HG03045 (cell line): ENCODE measurements at regions not wholly inside any gene's neighbourhood (a gene's known extent, or its start where the extent isn't known, plus 50 kb on each side); places are given as distances from the start of the nearest gene placed in this dataset.
"Not testable (repeated sequence)": the region's sequence is repeated elsewhere in the genome, so short reads cannot be mapped to it uniquely, and the experiment has no call there.

Source experiments
- ATAC-seq: cut with Tn5 transposase; IDR thresholded peaks from one replicate; pipeline ENCODE4 v1.9.1; 2021; ENCODE audit warnings: mild to moderate bottlenecking, moderate library complexity; ENCODE audit not compliant: unreplicated experiment

GRCh38 chr10:28387140-28387539 lies 84.3 kb upstream of the MPP7 start:
- ATAC-seq = no peak

GRCh38 chr10:28391283-28391682 lies 88.4 kb upstream of the MPP7 start:
- ATAC-seq = no peak

- no peak for ATAC-seq
Measured at GRCh38 chr10:28393956-28394568, 91.2 kb upstream of the MPP7 start.

- no peak for ATAC-seq
Measured at GRCh38 chr10:28396331-28396730, 93.5 kb upstream of the MPP7 start.

- no peak for ATAC-seq
Measured at GRCh38 chr10:28397229-28397628, 94.4 kb upstream of the MPP7 start.

GRCh38 chr10:28400176-28400575 lies 97.3 kb upstream of the MPP7 start:
- ATAC-seq = no peak

GRCh38 chr10:28400681-28401080 lies 97.8 kb upstream of the MPP7 start:
- no peak for ATAC-seq

- not testable (repeated sequence) for ATAC-seq
Measured at GRCh38 chr10:28402611-28403073, 99.8 kb upstream of the MPP7 start.

GRCh38 chr10:28403090-28403489 lies 100.2 kb upstream of the MPP7 start:
- no peak for ATAC-seq

- ATAC-seq = no peak
Measured at GRCh38 chr10:28408237-28408777, 105.4 kb upstream of the MPP7 start.

GRCh38 chr10:28410420-28411135 lies 107.7 kb upstream of the MPP7 start:
- no peak for ATAC-seq

GRCh38 chr10:28411136-28411460 lies 108.2 kb upstream of the MPP7 start:
- no peak for ATAC-seq

- ATAC-seq = peak; percentile 64
Measured at GRCh38 chr10:28411648-28412047, 108.8 kb upstream of the MPP7 start.

- ATAC-seq = no peak
Measured at GRCh38 chr10:28418069-28418468, 114.8 kb upstream of the WAC start.

- no peak for ATAC-seq
Measured at GRCh38 chr10:28425422-28425821, 107.5 kb upstream of the WAC start.

GRCh38 chr10:28426392-28427159 lies 106.3 kb upstream of the WAC start:
- no peak for ATAC-seq

GRCh38 chr10:28427376-28427775 lies 105.5 kb upstream of the WAC start:
- no peak for ATAC-seq

GRCh38 chr10:28429045-28429444 lies 103.9 kb upstream of the WAC start:
- no peak for ATAC-seq

- no peak for ATAC-seq
Measured at GRCh38 chr10:28429573-28430216, 103.2 kb upstream of the WAC start.

- ATAC-seq = no peak
Measured at GRCh38 chr10:28431139-28431538, 101.8 kb upstream of the WAC start.

- ATAC-seq = no peak
Measured at GRCh38 chr10:28432210-28432676, 100.7 kb upstream of the WAC start.
